Fibroblast of skin of abdomen (primary cell): ENCODE measurements at regions not wholly inside any gene's neighbourhood (a gene's known extent, or its start where the extent isn't known, plus 50 kb on each side); places are given as distances from the start of the nearest gene placed in this dataset.

Experiments
- DNase-seq: peaks from one replicate; pipeline ENCODE4 v3.0.0-alpha.2; 2013

DNA sequence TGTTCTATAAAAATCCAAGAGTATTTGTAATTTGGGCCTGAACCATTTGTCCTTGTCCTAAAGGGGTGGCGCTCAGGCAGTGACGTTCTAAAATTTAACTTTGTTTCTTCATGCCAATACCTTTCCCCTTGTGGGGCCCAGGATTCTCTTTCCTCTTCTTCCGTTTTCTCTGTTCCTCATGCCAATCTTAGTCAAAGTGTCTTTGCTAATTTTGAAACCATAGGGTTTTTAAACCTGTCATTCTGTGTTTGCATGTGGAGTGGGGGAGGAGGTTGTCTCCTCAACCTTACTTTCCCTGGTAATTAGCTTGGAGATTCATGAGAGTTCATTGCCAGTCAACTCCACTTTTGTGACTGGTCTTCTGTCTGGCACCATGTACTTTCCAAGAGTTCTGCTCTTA lies 337.1 kb downstream of the MAF start:
- no peak for DNase-seq
